NCI-H1930 (cell line): ENCODE measurements at regions not wholly inside any gene's neighbourhood (a gene's known extent, or its start where the extent isn't known, plus 50 kb on each side); places are given as distances from the start of the nearest gene placed in this dataset.
"Not testable (repeated sequence)": the region's sequence is repeated elsewhere in the genome, so short reads cannot be mapped to it uniquely, and the experiment has no call there.

Experiments
- DNase-seq, 2 experiments: peaks; one replicate each; lab custom pipeline; 2025; lab: John Stamatoyannopoulos, UW

- DNase-seq: no peak
Observed at GRCh38 chr4:158122501-158122900, 50.3 kb downstream of the GASK1B start.

DNA sequence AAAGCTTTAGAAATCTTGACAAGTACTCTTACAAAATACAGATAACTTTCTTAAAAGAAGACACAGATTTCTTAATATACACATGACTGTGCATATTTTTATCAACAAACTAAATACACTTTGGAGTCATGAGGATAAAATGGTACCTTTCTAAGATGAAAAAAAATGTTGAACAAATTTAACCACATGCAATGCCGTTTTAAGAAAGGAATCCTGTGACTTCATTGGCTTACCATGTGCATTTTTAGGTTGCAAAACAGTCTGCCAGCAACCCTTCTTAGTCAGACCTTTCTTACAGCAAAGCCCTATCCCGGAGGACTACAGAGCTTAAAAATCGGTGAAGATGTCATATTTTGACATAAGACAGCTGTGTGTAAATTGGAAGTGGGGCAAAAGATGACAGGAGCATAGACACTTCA lies 51.7 kb downstream of the GASK1B start:
- DNase-seq: no peak

DNA sequence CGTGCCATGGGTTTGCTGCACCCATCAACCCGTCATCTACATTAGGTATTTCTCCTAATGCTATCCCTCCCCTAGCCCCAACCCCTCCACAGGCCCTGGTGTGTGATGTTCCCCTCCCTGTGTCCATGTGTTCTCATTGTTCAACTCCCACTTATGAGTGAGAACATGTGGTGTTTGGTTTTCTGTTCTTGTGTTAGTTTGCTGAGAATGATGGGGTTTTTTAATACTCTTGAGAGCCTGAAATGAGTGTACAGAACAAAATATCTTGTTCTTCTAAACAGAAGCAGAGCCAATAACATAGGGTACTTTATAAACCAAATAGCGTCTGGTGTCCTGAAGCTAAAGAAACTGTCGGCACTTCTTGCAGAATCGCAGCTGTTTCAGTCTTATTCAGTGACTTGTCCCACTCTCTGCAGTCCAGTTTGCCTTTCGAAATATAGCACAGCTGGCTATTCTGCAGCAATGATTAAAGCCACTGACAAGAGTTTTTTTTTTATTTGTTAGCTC lies 52.1 kb downstream of the GASK1B start:
- DNase-seq: not testable (repeated sequence)

GRCh38 chr4:158112611-158113010 lies 60.2 kb downstream of the GASK1B start:
- DNase-seq: no peak

GRCh38 chr4:158111241-158111640 lies 61.6 kb downstream of the GASK1B start:
- DNase-seq: no peak

GRCh38 chr4:158102904-158103303 lies 69.9 kb downstream of the GASK1B start:
- DNase-seq: no peak

DNA sequence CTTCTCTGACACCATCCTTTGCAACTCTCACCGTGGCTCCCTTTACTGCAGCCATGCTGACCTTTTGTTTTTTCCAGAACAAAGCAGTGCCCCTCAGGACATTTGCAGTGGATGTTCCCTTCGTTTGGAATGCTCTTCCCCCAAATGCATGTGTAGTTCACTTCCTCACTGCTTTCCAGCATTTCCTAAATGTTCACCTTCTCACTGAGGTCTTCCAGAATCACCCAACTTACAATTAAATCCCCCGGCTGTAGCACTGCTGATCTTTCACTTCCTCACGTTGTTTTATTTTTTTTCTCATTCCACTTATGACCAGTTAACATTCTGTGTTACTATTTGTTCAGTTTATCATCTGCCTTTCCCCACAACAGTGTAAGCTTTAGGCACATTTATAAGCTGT lies 73.1 kb downstream of the GASK1B start:
- DNase-seq: no peak

GRCh38 chr4:158098802-158099201 lies 74.0 kb downstream of the GASK1B start:
- DNase-seq: no peak

GRCh38 chr4:158094413-158095134 lies 78.3 kb downstream of the GASK1B start:
- no peak for DNase-seq

- DNase-seq: no peak
Observed at GRCh38 chr4:158090323-158090722, 82.5 kb downstream of the GASK1B start.

DNA sequence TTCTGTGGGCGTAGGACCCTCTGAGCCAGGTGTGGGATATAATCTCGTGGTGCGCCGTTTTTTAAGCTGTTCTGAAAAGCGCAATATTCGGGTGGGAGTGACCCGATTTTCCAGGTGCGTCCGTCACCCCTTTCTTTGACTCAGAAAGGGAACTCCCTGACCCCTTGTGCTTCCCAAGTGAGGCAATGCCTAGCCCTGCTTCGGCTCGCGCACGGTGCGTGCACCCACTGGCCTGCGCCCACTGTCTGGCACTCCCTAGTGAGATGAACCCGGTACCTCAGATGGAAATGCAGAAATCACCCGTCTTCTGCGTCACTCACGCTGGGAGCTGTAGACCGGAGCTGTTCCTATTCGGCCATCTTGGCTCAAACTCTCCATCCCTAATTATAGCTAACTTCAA lies 82.9 kb downstream of the GASK1B start:
- DNase-seq: not testable (repeated sequence)

- no peak for DNase-seq
Observed at GRCh38 chr4:158080354-158080753, 92.5 kb downstream of the GASK1B start.

DNA sequence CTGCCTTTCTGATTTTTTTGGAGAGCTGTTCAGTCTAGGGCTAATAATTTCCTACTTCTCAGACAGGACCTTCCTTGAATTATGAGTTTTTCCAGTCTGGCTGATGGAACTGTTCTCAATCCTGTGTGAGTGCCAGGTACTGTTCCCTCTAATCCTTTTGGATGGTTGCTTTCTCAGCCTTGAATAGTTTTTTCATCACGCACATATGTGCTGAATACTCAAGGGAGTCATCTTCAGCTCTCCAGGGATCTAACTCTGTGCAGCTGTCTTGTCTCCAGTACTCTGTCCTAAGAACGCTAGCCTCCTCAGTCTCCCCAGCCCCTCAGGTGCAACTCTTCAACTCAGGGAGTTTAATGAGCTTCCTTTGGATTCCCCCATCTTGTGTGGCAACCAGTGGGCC lies 93.2 kb downstream of the GASK1B start:
- DNase-seq: no peak

DNA sequence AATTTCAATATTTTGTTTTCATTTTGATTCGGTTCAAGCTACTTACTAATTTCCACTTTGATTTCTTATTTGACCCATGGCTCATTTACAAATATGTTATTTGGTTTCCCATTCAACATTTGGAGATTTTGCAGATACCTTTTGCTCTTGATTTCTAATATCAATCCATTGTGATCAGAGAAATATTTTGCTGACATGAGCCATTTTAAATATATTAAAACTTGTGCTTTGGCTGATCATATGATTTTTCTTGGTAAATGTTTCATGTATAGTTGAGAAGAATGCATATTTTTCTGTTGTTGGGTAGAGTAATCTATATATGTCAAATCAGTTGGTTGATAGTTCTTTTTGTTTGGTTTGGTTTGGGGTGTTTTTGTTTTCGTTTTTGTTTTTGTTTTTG lies 95.0 kb downstream of the GASK1B start:
- no peak for DNase-seq

DNA sequence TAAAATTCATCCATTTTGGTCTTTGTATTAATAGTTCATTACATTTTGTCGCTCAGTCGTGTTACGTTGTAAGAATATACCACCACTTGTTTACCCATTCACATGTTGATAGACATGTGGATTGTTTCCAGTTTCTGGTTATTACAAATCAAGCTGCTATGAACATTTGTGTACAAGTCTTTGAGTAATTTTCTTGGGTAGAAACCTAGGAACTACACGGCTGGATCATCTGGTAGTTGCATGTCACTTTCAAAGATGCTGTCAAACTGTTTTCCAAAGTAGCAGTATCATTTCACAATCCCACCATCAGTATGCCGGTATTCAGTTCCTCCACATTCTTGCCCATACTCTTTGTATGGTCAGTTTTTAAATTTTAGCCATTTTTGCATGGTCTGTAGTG lies 98.0 kb downstream of the GASK1B start:
- no peak for DNase-seq

GRCh38 chr4:158071931-158072330 lies 100.9 kb downstream of the GASK1B start:
- DNase-seq: no peak

DNA sequence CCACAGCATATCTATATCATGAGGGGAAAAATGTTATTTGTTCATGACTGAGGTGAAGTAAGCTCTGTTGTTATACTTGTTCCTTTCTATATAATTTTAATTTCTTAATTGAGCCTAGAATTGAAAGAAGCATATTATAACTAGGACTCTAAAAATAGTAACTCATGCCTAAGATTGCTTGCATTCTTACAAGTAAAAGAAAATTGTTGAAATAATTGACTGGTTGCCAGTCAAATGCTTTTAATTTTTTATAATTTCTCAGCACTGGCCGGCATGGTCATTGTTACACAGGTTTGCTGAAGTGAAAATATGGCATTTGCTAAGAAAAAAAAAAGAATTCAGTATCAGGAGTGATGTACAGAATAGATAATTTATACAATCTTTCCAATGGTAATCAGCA lies 104.8 kb downstream of the GASK1B start:
- no peak for DNase-seq

GRCh38 chr4:158067646-158068045 lies 105.2 kb downstream of the GASK1B start:
- DNase-seq: no peak

- DNase-seq: no peak
Observed at GRCh38 chr4:158065603-158066002, 107.2 kb downstream of the GASK1B start.

DNA sequence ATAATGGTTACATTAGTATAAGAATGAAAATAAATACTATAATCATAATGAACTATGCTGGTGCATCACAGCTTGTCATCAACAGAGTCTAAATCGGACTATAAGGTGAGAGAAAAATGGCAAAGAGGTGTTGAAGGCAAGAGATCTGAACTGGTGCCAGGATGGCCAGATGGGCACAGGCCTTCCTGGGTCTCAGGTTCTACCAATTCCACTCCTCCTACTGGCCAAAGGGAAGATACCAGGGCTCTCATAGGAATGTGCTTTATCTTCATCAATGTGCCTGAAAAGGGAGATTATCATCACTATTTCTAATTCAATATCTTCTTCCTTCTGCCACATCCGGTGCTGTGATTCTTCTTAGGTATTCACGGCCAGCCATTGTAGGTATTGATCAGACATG lies 107.6 kb downstream of the GASK1B start:
- DNase-seq: no peak

DNA sequence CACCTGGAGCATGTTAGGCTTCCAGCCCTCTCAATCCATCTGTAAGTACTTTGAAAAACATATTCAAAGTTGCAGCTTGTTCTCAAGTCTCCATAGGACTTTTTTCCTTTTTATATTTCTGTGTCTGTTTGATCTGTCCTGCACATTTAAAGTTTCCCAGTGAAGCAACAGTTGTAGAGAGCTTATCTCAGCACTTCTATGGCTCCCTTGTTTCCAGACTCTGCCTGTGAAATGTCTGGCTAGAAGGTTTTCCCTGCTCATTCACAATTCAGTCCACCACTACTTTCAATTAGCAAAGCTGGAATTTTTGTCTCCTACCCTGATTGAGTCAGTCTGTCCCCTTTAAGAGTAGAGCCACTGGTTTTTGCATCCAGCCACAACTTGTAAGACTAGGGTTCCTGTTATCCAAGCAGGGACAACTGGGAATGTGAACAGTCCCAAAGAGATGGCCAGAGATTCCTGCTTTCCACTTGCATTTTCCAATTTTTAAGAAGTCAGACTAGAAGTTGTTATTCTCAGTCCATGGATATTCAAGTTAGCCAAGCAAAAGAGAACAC lies 116.1 kb downstream of the GASK1B start:
- DNase-seq: no peak

DNA sequence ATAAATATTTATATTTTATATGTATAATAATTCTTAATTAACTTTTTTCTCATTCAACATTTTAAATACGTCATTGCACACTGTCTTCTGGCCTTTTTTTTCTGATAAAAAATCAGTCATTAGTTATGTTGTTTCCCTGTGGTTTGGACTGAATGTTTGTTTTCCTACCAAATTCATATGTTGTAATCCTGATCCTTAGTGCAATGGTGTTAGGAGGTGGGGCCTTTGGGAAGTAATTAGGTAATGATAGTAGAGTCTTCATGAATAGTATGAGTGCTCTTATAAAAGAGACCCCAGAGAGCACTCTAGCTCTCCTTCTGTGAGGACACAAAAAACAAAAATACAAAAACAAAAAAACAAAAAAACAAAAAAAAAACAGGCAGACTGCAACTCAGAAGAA lies 117.2 kb downstream of the GASK1B start:
- no peak for DNase-seq

GRCh38 chr4:158053801-158054200 lies 119.0 kb downstream of the GASK1B start:
- DNase-seq: no peak

- no peak for DNase-seq
Observed at GRCh38 chr4:158053086-158053485, 119.7 kb downstream of the GASK1B start.
